Activated naive CD4-positive, alpha-beta T cell treated with anti-CD3 and anti-CD28 coated beads, Interleukin-2, amount 50 U/mL, for 72 hours (primary cell): ENCODE measurements at regions not wholly inside any gene's neighbourhood (a gene's known extent, or its start where the extent isn't known, plus 50 kb on each side); places are given as distances from the start of the nearest gene placed in this dataset.

Experiments used
- ATAC-seq, 2 donors: fragments of 150-1000 bp; cut with Tn5 transposase; 2 replicates each; pipeline ENCODE4 v1.10.0; 2021; ENCODE audit warnings: mild to moderate bottlenecking in 2 of 2, moderate library complexity in 2 of 2
- DNase-seq, 2 donors: peaks; one replicate each; pipeline ENCODE4 v3.0.0; 2021 to 2022; ENCODE audit warnings: low spot score in 2 of 2
- H3K27ac Mint-ChIP-seq, 2 donors: one replicate each; pipeline ENCODE4 v1.8.0; 2022; ENCODE audit warnings: mild to moderate bottlenecking in 2 of 2, mixed read lengths in 2 of 2
- H3K36me3 Mint-ChIP-seq, 2 donors: one replicate each; pipeline ENCODE4 v1.8.0; 2022; ENCODE audit warnings: mixed read lengths in 2 of 2
- H3K9me3 Mint-ChIP-seq, 2 donors: one replicate each; pipeline ENCODE4 v1.8.0; 2022; ENCODE audit warnings: mixed read lengths in 2 of 2

DNA sequence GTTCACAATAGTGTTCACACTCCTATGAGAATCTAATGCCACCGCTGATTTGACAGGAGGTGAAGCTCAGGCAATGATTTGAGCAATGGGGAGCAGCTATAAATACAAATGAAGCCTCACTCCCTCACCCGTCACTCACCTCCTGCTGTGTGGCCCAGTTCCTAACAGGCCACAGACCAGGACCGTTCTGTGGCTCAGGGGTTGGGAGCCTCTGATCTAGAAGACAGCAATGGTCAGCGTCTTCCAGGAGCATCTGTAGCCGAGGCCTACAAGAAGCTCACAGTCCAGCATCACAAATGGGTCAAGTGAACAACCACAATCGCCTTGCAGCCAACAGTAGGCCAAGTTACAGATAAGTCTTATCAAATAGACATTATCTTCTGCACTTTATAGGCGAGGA, 110.0 kb upstream of the SLC66A3 start:
- peaks cover 0 to 5% of the 10 kb centered on the region in 2 donors for H3K9me3 Mint-ChIP-seq
- DNase-seq (no peak), ATAC-seq (no peak)
- H3K27ac Mint-ChIP-seq: no peak overlapping the region
- no peaks in the 10 kb centered on the region for H3K36me3 Mint-ChIP-seq

DNA sequence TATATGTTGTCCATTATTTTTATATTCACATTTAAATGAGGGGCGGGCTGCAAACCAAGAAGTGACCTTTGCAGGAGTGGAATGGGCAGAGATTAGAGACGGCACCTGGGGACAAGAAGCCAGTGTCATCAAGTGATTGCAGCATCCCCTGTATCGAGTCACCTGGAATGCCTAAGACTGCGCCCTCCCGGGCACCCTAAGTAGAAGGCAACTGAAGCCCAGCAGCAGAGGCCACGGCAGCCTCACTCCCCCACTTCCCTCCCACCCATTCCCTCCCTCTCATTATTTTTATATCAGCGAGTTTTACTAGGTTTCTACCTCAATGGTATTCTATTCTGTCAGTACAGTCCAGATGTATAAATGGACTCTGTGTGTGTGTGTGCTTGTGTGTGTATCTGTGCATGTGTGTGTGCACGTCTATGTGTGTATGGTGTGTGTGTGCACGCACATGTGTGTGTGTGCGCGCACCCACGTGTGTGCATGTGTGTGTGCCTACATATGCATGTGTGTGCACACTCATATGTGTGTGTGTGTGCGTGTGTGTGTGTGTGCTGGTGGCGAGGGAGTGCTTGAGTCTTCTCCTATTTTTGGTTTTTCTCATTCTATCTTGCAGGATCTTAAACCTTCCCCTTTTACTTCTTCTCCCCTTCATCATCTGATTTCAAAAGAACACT, 106.8 kb upstream of the SLC66A3 start:
- no peak for ATAC-seq
- H3K27ac Mint-ChIP-seq: no peak overlapping the region
- H3K36me3 Mint-ChIP-seq: no peaks in the 10 kb centered on the region
- H3K9me3 Mint-ChIP-seq: no peaks in the 10 kb centered on the region
- DNase-seq: no peak

DNA sequence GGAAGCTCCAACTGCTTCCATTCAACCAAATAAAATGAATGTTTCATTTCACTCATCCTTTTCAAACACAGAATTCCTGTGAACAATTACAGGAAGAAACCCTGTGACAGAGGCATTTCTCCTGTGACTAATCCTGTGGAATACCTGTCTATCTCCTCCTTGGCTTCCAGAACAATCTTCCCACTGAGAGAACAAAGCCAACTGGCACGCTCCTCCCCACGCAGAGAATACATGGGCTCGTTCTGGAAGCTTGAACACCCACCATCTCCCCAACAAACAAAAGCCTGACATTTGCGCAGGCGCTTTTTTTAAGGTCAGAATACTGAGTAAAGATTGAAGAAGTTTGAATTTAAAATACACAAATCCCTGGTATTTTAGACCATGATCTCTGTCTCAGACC, 104.7 kb upstream of the SLC66A3 start:
- H3K9me3 Mint-ChIP-seq: no peaks in the 10 kb centered on the region
- no peaks in the 10 kb centered on the region for H3K36me3 Mint-ChIP-seq
- H3K27ac Mint-ChIP-seq: no peak overlapping the region
- DNase-seq (no peak), ATAC-seq (no peak)

DNA sequence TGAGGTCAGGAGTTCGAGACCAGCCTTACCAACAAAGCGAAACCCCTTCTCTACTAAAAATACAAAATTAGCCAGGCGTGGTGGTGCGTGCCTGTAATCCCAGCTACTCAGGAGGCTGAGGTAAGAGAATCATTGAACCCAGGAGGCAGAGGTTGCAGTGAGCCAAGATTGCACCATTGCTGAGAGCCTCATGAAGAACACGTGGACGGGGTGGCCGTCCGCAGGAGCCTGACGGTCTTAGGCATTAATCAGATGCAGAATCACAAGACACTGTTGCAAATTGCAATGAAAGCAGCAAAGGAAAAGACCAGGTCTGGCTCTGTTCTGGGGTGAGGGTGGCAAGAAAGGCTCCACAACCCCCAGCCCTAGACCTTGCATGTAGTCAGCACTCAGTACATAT, 104.0 kb upstream of the SLC66A3 start:
- H3K27ac Mint-ChIP-seq: no peak overlapping the region
- no peaks in the 10 kb centered on the region for H3K9me3 Mint-ChIP-seq
- no peaks in the 10 kb centered on the region for H3K36me3 Mint-ChIP-seq
- DNase-seq: no peak
- no peak for ATAC-seq

DNA sequence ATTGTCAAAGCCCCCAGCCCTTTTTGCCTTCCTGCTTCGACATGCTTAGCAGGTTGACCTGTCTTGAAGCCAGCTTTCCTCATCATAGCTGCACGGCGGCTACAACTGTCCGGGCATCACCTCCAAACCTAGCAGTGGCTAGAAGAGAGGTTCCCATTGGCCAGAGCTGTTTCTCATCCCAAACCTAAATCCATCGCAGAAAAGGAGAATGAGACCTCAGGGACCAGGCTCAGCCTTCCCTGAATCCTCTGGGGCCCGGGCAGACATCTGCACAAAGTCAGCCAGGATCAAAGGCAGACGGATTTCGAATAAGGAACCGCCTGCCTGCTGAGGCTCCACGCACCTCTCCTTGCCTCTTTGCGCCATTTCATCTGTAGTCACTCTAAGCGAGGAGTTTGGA, 101.7 kb upstream of the SLC66A3 start:
- no peaks in the 10 kb centered on the region for H3K9me3 Mint-ChIP-seq
- DNase-seq (no peak), ATAC-seq (no peak)
- H3K36me3 Mint-ChIP-seq: no peaks in the 10 kb centered on the region
- H3K27ac Mint-ChIP-seq: no peak overlapping the region

DNA sequence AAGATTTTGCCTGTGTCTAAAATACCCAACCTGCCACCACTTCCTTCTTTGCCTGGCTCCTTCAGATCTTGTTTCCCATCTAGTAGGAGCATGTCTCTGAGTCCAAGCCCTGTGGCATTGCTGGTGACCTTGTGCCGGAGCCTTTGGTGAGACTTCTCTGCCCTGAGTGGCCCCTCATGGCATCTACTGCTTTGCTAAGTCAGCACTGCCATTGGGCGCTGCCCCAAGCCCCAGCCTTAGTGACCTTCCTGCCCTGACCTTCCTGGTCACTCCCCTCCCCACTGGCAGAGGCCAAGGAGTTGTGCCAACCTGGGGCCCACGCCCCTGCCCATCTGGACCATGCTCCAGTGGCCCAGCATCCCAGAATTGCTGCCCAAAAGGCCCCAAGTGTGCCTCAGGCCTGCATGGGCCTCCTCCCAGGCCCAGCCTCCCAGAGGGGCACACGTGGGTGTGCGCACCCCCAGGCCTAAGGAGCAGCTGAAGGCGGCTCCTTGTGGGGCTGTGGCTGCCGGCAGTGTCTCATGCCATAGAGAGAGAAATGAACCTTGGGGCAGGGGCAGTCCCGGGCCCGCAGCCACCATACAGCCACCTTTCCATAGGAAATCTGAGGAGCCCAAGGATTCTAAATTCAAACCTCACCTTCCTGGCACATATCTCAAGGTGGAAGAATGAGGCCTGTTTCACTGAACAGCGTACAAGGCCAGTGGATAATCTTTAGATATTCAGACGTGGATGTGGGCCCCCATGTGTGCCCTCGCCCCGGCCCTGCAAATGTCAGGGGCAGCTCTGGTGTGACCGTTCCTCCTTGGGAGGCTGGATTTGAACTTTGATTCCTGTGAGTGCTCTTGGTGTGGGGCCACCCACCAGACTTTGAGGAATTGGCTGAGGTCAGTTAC, 100.2 kb upstream of the SLC66A3 start:
- DNase-seq (no peak), ATAC-seq (no peak)

DNA sequence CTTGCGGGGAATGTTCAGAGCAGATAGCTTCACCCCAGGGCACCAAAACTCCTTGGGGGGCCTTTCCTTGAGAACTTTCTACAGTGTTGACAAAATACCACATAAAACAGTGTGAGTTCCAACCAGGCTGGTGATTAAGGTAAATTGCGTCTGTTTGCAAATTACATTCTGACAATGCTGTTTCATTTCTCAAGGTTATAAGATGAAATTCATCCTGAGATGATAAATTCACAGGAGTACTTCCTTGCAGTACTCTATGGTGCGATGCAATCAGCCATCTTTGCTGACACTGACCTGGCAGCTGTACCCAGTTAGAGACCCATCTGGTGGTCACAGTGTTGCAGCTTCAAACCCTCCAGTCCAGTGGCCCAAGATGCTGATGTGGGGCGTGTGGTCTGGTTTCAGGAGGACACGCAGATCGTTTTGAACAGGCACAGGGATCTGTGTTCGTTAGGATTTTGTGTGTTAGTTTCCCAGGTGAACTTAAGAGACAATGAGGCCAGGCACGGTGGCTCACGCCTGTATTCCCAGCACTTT, 99.5 kb upstream of the SLC66A3 start:
- DNase-seq (no peak), ATAC-seq (no peak)
- H3K36me3 Mint-ChIP-seq: peaks cover 0 to 5% of the 10 kb centered on the region in 2 donors
- peaks cover 4 to 5% of the 10 kb centered on the region in 2 donors for H3K9me3 Mint-ChIP-seq
- H3K27ac Mint-ChIP-seq: no peak overlapping the region

More for the DNA sequence above, 100.2 kb upstream of the SLC66A3 start:
- H3K9me3 Mint-ChIP-seq: no peaks in the 10 kb centered on the region
- no peak overlapping the region for H3K27ac Mint-ChIP-seq
- H3K36me3 Mint-ChIP-seq: no peaks in the 10 kb centered on the region

DNA sequence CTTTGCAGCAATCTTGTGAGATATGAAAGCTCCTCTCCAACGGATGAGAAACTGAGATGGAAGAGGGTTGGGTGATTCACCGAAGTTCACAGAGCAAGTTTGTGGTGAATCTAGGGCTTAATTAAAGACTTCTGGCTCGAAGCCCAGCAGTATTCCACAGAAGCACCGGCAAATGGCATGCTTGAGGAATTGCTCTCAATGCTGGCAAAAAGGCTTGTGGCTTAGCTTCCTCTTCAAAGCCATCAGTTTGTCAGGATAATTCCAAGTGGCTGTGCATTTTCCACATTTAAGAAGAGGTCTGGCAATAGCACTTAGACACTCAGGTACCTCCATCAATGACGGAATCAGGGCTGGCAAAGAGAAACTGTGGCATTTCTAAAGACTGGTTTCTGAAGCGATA, 98.7 kb upstream of the SLC66A3 start:
- no peak overlapping the region for H3K27ac Mint-ChIP-seq
- peaks cover 7 to 9% of the 10 kb centered on the region in 2 donors for H3K9me3 Mint-ChIP-seq
- no peak for ATAC-seq
- H3K36me3 Mint-ChIP-seq: peaks cover 0 to 6% of the 10 kb centered on the region in 2 donors
- DNase-seq: no peak

DNA sequence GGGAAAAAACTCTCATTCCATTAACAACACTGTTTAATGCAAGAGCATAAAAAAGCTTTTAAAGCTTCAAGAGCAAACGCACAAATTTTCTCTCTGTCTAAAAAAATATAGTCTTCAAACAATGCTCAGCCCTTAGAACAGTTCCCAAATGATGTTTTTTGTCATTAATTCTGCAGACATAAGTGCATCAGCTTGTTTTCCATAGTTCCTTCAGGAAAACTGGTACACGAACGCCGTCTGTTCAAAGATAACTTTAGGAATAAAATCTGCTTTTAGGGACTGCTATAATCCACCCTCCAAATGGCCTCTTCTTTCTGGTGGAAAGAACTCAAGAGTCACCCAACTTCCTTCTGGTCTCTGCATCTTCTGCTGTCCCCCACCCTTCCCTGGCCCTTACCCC, 98.2 kb upstream of the SLC66A3 start:
- no peak overlapping the region for H3K27ac Mint-ChIP-seq
- DNase-seq: no peak
- peaks cover 0 to 6% of the 10 kb centered on the region in 2 donors for H3K36me3 Mint-ChIP-seq
- H3K9me3 Mint-ChIP-seq: peaks cover 7 to 9% of the 10 kb centered on the region in 2 donors
- no peak for ATAC-seq

DNA sequence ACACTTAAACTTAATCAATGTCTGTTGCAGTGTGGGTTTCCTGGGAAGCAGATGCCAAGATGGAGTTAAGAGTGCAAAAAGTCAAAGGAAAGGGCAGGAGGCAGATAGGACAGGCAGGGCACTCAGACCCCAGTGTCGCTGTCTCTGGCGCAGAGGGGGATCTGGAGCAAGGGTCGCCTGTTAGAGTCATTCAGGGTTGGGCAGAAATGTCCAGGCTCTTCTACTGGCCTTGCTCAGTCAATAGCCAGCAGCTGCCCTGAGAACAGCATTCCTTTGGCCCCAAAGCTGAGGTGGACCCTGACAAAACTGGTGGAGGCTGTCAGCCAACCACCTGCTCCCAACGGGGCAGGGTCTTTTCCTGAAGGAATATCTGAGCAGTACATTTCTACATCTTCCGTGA, 97.1 kb upstream of the SLC66A3 start:
- peaks cover 0 to 6% of the 10 kb centered on the region in 2 donors for H3K36me3 Mint-ChIP-seq
- peaks cover 7 to 9% of the 10 kb centered on the region in 2 donors for H3K9me3 Mint-ChIP-seq
- no peak overlapping the region for H3K27ac Mint-ChIP-seq
- no peak for DNase-seq
- no peak for ATAC-seq

DNA sequence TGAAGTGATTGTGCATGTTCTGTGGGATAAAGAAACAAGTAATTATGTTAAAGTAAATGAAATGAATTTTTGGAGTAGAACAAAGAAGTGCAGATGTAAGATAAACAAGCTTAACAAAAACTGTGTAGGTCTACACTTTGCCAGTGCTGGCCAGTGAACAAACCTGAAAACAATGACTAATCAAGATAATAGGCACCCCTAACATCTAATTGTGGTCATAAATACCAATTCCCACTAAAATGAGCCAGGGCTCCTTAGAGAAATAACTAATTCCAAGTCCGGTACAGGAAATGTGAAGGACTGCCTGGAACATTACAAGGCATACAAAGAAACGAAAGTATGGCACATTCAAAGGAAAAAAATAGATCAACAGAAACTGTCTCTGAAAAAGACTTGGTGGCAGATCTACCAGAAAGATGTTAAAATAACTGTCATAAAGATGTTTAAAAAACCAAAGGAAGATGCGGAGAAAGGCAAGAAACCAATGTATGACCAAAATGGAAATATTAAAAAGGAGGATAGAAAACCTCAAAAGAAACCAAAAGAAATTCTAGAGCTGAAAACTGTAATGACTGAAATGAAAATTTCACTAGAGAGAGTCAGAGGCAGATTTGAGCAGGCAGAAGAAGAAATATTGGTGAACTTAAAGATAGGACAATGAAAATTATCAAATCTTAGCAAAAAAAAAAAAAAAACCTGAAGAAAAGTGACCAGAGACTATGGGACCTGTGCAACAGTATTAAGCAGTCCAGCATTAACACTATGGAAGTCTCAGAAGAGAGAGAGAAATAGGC, 94.7 kb upstream of the SLC66A3 start:
- peaks cover 7 to 9% of the 10 kb centered on the region in 2 donors for H3K9me3 Mint-ChIP-seq
- ATAC-seq: no peak
- no peak for DNase-seq
- H3K36me3 Mint-ChIP-seq: peaks cover 0 to 6% of the 10 kb centered on the region in 2 donors
- no peak overlapping the region for H3K27ac Mint-ChIP-seq

DNA sequence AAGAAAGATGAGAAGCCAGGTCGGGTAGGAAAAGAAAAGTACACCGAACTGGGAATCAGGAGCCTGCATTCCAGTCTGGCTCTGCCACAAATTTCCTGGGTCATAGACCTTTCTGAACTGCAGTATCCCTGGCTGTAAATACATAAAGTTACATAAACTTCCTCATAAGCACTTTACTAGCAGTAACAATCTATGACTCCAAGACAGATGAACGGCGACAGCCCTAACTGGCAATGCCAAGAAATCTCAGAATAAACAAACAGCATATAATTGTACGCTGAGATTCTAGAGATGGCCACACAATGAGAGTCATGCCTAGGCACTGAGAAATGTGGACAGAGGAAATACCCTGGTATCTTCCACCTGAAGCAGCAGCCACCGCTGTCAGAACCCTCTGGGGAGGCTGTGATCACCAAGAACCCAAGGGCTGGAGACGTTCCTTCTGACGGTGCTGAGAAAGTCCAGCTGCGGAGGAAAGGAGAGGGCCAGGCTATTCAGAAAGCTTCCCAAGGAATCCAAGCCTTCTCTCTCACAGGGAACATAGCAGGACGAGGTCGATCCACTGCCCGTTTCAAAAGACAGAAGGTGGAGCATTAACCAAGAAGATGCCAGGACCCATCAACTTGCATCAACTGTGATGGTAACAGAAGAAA, 89.3 kb upstream of the SLC66A3 start:
- H3K9me3 Mint-ChIP-seq: peaks cover 1 to 2% of the 10 kb centered on the region in 2 donors
- ATAC-seq (no peak), DNase-seq (no peak)
- H3K27ac Mint-ChIP-seq: no peak overlapping the region
- H3K36me3 Mint-ChIP-seq: no peaks in the 10 kb centered on the region

DNA sequence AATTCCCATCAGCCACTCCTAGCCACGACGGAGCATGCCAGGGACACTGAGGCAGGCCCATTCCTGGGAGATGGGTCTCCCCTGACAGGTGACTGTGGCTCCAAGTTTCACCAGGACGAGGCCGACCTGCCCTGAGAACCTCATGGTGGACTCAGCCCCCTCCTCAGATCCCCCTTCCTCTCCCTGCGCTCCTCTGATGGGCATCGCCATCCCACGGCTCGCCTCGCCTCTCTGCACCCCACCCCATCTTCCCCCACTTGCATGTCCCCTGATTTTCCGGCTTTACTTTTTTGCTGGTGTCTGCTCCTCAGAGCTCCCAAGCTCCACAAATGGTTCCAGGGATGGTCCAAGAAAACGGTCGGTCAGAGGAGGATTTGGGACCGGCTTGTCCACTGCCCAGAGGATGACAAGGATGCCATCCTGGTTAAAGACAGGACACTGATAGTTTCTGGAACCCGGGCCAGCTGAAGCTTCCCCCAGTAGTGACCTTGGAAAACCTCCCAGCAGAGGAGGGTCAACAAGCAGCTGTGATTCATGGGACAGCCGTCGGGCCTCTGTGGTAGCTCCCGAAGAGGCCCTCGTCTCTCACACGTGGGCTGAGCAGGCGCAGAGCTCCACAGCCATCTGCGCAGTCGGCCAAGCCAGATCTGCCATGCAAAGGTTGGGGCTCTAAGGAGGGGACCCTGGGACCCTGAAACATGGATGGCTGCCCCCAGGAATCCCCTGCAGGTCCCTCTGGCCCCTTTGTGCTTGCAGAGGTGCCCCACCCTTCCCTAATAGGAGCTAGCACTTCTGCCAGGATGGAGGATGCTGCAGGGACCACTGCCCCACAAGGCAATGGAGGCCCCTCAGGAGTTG, 87.8 kb upstream of the SLC66A3 start:
- no peak overlapping the region for H3K27ac Mint-ChIP-seq
- H3K36me3 Mint-ChIP-seq: no peaks in the 10 kb centered on the region
- DNase-seq (no peak), ATAC-seq (no peak)
- H3K9me3 Mint-ChIP-seq: peaks cover 0 to 4% of the 10 kb centered on the region in 2 donors

DNA sequence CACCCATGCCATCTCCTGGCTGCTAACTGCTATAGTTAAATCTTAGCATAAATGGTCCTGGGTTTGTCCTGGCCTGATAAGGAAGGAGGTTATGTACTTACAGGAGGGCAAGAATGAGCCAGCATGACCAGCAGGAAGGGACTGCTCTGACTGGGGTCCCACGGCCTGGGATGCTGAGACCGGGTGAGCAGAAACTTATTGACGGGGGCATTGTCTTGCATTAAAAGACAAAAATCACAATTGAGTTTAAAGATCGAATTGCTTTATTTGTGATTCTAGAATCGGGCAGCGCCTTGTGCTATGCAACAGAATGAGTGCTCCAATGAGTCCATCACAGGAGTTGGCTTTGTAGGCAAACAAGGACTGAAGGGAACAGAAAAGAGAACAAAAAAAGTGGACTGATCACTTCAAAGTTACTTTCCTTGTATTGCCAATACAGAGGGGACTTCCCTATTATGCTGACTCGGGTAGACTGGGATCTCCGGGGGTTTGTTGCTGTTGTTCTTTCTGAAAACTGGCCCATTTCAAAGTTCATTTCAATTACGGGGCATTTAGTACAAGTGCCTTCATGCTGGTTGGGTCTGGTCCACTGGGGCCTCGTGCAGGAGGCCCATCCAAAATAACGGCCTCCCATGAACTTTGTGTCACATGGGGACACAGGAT, 87.1 kb upstream of the SLC66A3 start:
- no peak for DNase-seq
- H3K27ac Mint-ChIP-seq: no peak overlapping the region
- peaks cover 0 to 4% of the 10 kb centered on the region in 2 donors for H3K9me3 Mint-ChIP-seq
- ATAC-seq: no peak
- no peaks in the 10 kb centered on the region for H3K36me3 Mint-ChIP-seq

DNA sequence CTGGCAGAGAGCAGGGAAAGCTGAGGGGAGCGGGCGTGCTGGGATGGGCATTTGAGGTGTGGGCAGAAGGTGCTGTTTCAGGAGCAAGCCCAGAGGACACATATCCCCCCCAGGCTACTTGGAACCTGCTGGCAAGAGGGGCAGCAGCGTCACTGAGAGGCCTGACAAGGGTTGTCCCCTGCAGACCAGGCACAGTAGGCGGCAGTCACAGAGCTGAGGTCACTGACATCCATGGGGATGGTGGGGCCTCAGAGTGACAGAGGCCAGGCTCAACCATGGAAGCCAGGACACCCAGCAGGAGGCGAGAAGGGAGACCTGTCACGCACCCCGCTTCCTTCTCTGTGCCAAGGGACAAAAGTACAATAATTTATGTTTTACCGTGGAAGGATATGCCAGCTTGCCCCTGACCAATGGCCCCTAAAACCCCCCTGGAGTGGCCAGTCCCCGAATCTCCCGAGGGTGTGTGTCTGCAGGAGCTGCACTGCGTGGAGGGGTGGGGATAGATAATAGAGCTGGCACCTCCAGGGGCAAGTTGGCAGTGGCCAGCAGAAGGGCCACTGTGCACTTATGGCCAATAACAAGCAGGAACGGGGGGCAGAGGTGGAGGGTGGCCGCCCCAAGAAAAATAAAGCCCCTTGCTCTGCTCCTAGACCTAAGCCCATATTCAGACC, 86.3 kb upstream of the SLC66A3 start:
- H3K27ac Mint-ChIP-seq: no peak overlapping the region
- DNase-seq: no peak
- H3K9me3 Mint-ChIP-seq: peaks cover 0 to 4% of the 10 kb centered on the region in 2 donors
- no peak for ATAC-seq
- no peaks in the 10 kb centered on the region for H3K36me3 Mint-ChIP-seq
